ENCODE measurements at regions not wholly inside any gene's neighbourhood (a gene's known extent, or its start where the extent isn't known, plus 50 kb on each side); places are given as distances from the start of the nearest gene placed in this dataset.

- no peak for DNase-seq
Observed at GRCh38 chr9:84187090-84187489, 153.5 kb downstream of the SLC28A3 start.

DNA sequence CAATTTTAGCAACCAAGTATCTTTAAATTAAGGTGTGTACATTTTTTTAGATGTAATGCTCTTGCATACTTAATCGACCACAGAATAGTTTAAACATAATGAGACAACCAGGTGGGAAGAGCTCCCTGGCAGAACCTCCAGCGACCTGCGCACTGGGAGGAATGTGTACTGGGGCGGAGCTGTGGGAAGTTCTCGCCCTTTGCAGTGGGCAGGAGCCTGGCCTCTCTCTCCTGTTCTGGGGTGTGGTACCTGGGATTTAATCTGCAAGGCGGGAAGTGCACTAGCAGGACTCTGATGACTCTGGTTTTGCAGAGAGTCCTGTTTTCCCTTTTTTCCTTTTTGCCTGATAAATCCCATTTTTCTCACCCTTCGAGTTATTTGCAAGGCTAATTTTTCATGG lies 150.7 kb downstream of the SLC28A3 start:
- no peak for DNase-seq

GRCh38 chr9:84190411-84190810 lies 150.1 kb downstream of the SLC28A3 start:
- no peak for DNase-seq

GRCh38 chr9:84206801-84207370 lies 133.7 kb downstream of the SLC28A3 start:
- no peak for DNase-seq

DNA sequence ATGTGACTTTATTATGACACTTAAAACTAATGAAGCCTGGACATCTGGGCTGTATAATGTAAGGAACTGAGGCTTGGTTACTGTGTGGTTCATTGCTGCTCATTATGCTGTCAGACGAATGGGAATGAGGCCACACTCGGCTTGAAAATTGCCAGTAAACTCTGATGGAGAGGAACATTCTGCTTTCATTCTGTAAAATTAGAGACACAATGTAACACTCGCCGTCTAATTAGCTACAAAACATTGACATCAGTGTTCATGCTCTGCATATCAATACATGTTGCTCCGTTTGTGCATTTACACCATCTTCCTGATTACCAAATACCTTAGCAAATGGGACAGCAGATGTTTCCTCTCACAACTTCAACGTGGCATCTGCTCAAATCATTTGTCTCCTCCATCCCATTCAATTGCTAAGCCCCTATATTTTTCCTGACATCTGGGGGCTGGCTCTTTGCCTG lies 133.0 kb downstream of the SLC28A3 start:
- DNase-seq = no peak

- DNase-seq = no peak
Observed at GRCh38 chr9:84212246-84212645, 128.3 kb downstream of the SLC28A3 start.

DNA sequence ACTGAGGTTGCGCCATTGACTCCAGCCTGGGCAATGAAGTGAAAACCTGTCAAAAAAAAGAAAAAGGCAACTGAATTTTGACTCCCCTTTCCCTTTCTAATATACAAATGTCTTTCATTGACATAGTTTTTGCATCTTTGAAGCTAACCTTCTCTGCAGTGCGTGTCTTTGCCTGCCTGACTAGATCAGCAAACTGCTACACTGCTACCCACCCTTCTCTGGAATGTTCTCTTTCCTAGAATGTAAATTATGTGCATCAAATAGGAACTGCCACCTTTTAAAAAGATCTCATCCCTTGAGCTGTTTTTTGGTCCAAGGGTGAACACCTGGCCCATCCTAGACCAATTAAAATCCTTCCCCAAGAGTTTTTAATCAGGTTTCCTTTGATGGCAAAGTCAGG lies 127.6 kb downstream of the SLC28A3 start:
- no peak for DNase-seq

GRCh38 chr9:84216151-84216550 lies 124.4 kb downstream of the SLC28A3 start:
- no peak for DNase-seq

GRCh38 chr9:84218322-84218721 lies 122.2 kb downstream of the SLC28A3 start:
- no peak for DNase-seq

DNA sequence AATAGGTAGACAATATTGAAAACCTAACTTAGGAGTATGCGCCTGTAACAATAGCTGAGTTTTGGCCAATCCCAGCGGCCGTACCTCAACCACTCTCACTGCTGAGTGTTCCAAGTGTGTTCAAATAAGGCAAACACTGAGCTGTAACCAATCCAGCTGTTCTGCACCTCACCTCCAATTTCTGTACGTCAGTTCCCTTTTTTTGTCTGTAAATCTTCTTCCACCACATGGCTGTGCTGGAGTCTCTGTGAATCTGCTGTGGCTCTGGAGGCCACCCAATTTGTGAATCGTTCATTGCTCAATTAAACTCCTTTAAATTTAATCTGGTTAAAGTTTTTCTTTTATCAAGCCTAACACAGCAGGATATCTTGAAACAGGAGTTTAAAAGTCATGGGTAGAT lies 116.3 kb downstream of the SLC28A3 start:
- no peak for DNase-seq
